ENCODE measurements at regions not wholly inside any gene's neighbourhood (a gene's known extent, or its start where the extent isn't known, plus 50 kb on each side); places are given as distances from the start of the nearest gene placed in this dataset.

- Histone ChIP-seq H2BK20ac (ENCODE audit: low read depth, low read length) (no peak overlapping the region), H3K56ac (ENCODE audit: extremely low read depth, insufficient read depth, low read length) (no peak overlapping the region), H4K8ac (ENCODE audit: low read depth in 2 of 2, low read length in 2 of 2) (no peak overlapping the region), H3K27me3 (ENCODE audit: control insufficient read depth, insufficient read depth, low read length) (no peaks in the 10 kb centered on the region), H3K27ac (ENCODE audit: insufficient read depth, low read length) (no peak overlapping the region), H2AK9ac (replicated peaks; ENCODE audit: low read depth, low read length, poor library complexity) (no peak overlapping the region), H3K14ac (replicated peaks; ENCODE audit: low read depth, low read length) (no peak overlapping the region), H3K23ac (ENCODE audit: low read depth, low read length) (no peak overlapping the region), H4K5ac (ENCODE audit: low read depth, low read length) (no peak overlapping the region), H3K4ac (ENCODE audit: low read depth, low read length) (no peak overlapping the region), H3K9me3 (ENCODE audit: control insufficient read depth, insufficient read depth, low read length) (peaks cover 13% of the 10 kb centered on the region), H3K4me1 (ENCODE audit: control insufficient read depth, insufficient read depth, low read length) (no peaks in the 10 kb centered on the region), H2AFZ (replicated peaks; ENCODE audit: low read length, poor library complexity) (no peak overlapping the region), H3K18ac (ENCODE audit: low read depth, low read length) (no peak overlapping the region), H3K36me3 (ENCODE audit: control insufficient read depth, insufficient read depth, low read length) (no peaks in the 10 kb centered on the region), H2AK5ac (ENCODE audit: low read depth, low read length) (no peak overlapping the region), H4K91ac (ENCODE audit: insufficient read depth, low read depth, low read length) (no peak overlapping the region), H3K79me1 (ENCODE audit: low read depth in 1 of 2, low read length in 2 of 2) (no peaks in the 10 kb centered on the region), H2BK15ac (ENCODE audit: low read depth, low read length) (no peak overlapping the region), H3K4me2 (ENCODE audit: low read depth, low read length) (no peak overlapping the region), H3K9ac (ENCODE audit: low read depth, low read length) (no peak overlapping the region), H4K20me1 (ENCODE audit: insufficient read depth, low read length) (no peaks in the 10 kb centered on the region), H2BK120ac (ENCODE audit: low read depth, low read length) (no peak overlapping the region), H3K4me3 (ENCODE audit: insufficient read depth, low read depth, low read length) (no peak overlapping the region), H2BK5ac (ENCODE audit: low read depth, low read length, poor library complexity, severe bottlenecking) (no peak overlapping the region), H3K9me1 (ENCODE audit: insufficient read depth, low read length) (no peaks in the 10 kb centered on the region)
- DNase-seq (no peak), ATAC-seq (ENCODE audit: low read depth) (no peak)
- CTCF ChIA-PET: no interaction called here
- dilution Hi-C loops (cut with HindIII; ENCODE audit: low sequenced_read_pairs, unreplicated experiment) (no loop called here), in situ Hi-C loops (cut with MboI; ENCODE audit: low sequenced_read_pairs) (no loop called here), intact Hi-C loops (cut with micrococcal nuclease) (no loop called here)
- no peak for TF ChIP-seq CTCF (conservative IDR thresholded peaks at IDR 0.05; ENCODE audit: low read depth, low read length)
- no peak for TF ChIP-seq MAFK (IDR thresholded peaks at IDR 0.05; ENCODE audit: low read depth, low read length)
- TF ChIP-seq RCOR1 (IDR thresholded peaks at IDR 0.05; ENCODE audit: insufficient replicate concordance, low read length): no peak
- TF ChIP-seq POLR2A (IDR thresholded peaks at IDR 0.05; ENCODE audit: low read depth, low read length): no peak
- TF ChIP-seq ELK1 (IDR thresholded peaks at IDR 0.05; ENCODE audit: borderline replicate concordance, low read depth, low read length): no peak
- no peak for TF ChIP-seq MAZ (IDR thresholded peaks at IDR 0.05; ENCODE audit: borderline replicate concordance, low read depth, low read length)
- BruUV-seq (replicated peaks): no TSS peak
- POLR2A ChIA-PET (ENCODE audit: unreplicated experiment): no interaction called here
These were observed 161.7 kb upstream of the TPK1 start for GRCh38 chr7:144997512-144997911.

Data from IMR-90 (cell line).